Endothelial cell of umbilical vein (primary cell): ENCODE measurements at regions not wholly inside any gene's neighbourhood (a gene's known extent, or its start where the extent isn't known, plus 50 kb on each side); places are given as distances from the start of the nearest gene placed in this dataset.

ENCODE experiments used
- BruUV-seq: library from RNA; stranded (reverse); fragments of 400-500 nt; replicated peaks from 2 replicates; lab custom pipeline; 2021; lab: Mats Ljungman, UMichigan
- CTCF ChIA-PET: fragments of 300-600, 350-600 bp; sonication (Branson Sonifier 250); formaldehyde crosslinking; loops from one replicate; lab custom pipeline; 2021; ENCODE audit warnings: antibody characterized with exemption, inconsistent platforms; lab: Charles Lee
- POLR2A ChIA-PET: fragments of 300-600, 350-600 bp; sonication (Branson Sonifier 250); formaldehyde crosslinking; loops from one replicate; lab custom pipeline; 2021; ENCODE audit warnings: antibody characterized with exemption, inconsistent platforms; lab: Charles Lee
- DNase-seq: peaks from one replicate; pipeline ENCODE4 v3.0.0-alpha.2; 2011; ENCODE audit warnings: low read depth, low spot score
- FAIRE-seq: peaks from 2 replicates; lab custom pipeline; 2011; peaks lifted over from hg19 to GRCh38; lab: Jason Lieb, UNC
- H2AFZ ChIP-seq: 2 replicates; pipeline ENCODE4 v1.6.0; 2012; ENCODE audit warnings: low read depth, low read length, control low read depth, inconsistent platforms
- H3K27ac ChIP-seq: 2 replicates; pipeline ENCODE4 v1.5.1; 2011; ENCODE audit warnings: low read depth, mild to moderate bottlenecking, control low read depth, low read length, moderate library complexity; ENCODE audit not compliant: insufficient read depth
- H3K27me3 ChIP-seq, 2 experiments: 2 replicates each; pipeline versions ENCODE4 v1.6.0 to v1.6.1; 2011; ENCODE audit warnings: low read length in 2 of 2, mixed read lengths in 1 of 2; ENCODE audit not compliant: control insufficient read depth in 2 of 2, insufficient read depth in 2 of 2
- H3K36me3 ChIP-seq, 2 experiments: 2 replicates in 1 of 2; 3 replicates in 1 of 2; pipeline ENCODE4 v1.5.1; 2011; ENCODE audit warnings: low read length in 2 of 2, mild to moderate bottlenecking in 1 of 2, moderate library complexity in 1 of 2; ENCODE audit not compliant: control insufficient read depth in 2 of 2, insufficient read depth in 2 of 2; ENCODE audit errors: extremely low read depth in 1 of 2
- H3K4me1 ChIP-seq: 3 replicates; pipeline ENCODE4 v1.5.1; 2011; ENCODE audit warnings: mild to moderate bottlenecking, low read length; ENCODE audit not compliant: control insufficient read depth, insufficient read depth; ENCODE audit errors: extremely low read depth
- H3K4me2 ChIP-seq: 2 replicates; pipeline ENCODE4 v1.6.1; 2011; ENCODE audit warnings: low read length, control low read depth, mixed read lengths; ENCODE audit not compliant: insufficient read depth
- H3K4me3 ChIP-seq, 3 experiments: fragments of 200-600 bp in 1 of 3; sonication (generic), shearing (Covaris generic) in 1 of 3; replicated peaks in 1 of 3; 2 replicates each; pipeline ENCODE4 v1.5.1; 2011 to 2016; ENCODE audit warnings: control low read depth in 3 of 3, low read length in 3 of 3, mild to moderate bottlenecking in 2 of 3, inconsistent platforms in 1 of 3, low read depth in 1 of 3, moderate library complexity in 1 of 3; ENCODE audit not compliant: insufficient read depth in 1 of 3
- H3K79me2 ChIP-seq: 2 replicates; pipeline ENCODE4 v1.6.0; 2012; ENCODE audit warnings: low read length, inconsistent platforms; ENCODE audit not compliant: control insufficient read depth, insufficient read depth
- H3K9ac ChIP-seq: replicated peaks from 2 replicates; pipeline ENCODE3; 2011; ENCODE audit warnings: low read length, control low read depth; ENCODE audit not compliant: insufficient read depth; ENCODE audit errors: extremely low read depth
- H3K9me1 ChIP-seq: replicated peaks from 3 replicates; pipeline ENCODE4 v1.6.0; 2011; ENCODE audit warnings: mild to moderate bottlenecking, low read length; ENCODE audit not compliant: control insufficient read depth, insufficient read depth; ENCODE audit errors: extremely low read depth
- H3K9me3 ChIP-seq: replicated peaks from 2 replicates; pipeline ENCODE4 v1.5.1; 2012; ENCODE audit warnings: low read length, inconsistent platforms; ENCODE audit not compliant: control insufficient read depth, insufficient read depth
- H4K20me1 ChIP-seq: replicated peaks from 2 replicates; pipeline ENCODE3; 2011; ENCODE audit warnings: mild to moderate bottlenecking, low read length; ENCODE audit not compliant: control insufficient read depth, insufficient read depth; ENCODE audit errors: extremely low read depth
- CTCF ChIP-seq, 2 donors: IDR thresholded peaks; 1 replicate in 1 of 2; 2 replicates in 1 of 2; pipeline ENCODE4 v1.5.1; 2011; ENCODE audit warnings: low read length in 2 of 2, mild to moderate bottlenecking in 2 of 2, moderate library complexity in 2 of 2, control low read depth in 1 of 2, inconsistent platforms in 1 of 2, low read depth in 1 of 2; ENCODE audit not compliant: insufficient read depth in 1 of 2; ENCODE audit errors: extremely low read depth in 1 of 2
- EZH2 ChIP-seq: IDR thresholded peaks from 2 replicates; pipeline ENCODE4 v1.6.1; 2012; ENCODE audit warnings: borderline replicate concordance, low read depth, mild to moderate bottlenecking, moderate library complexity, low read length, inconsistent platforms; ENCODE audit not compliant: severe bottlenecking
- FOS ChIP-seq: IDR thresholded peaks from 2 replicates; pipeline ENCODE4 v1.6.1; 2011; ENCODE audit warnings: mild to moderate bottlenecking, low read length, moderate library complexity, borderline replicate concordance; ENCODE audit not compliant: insufficient read depth
- GATA2 ChIP-seq: IDR thresholded peaks from 2 replicates; pipeline ENCODE4 v1.7.0; 2011; ENCODE audit warnings: low read depth, mild to moderate bottlenecking, moderate library complexity, mixed read lengths, low read length; ENCODE audit not compliant: insufficient read length, insufficient read depth
- JUN ChIP-seq: IDR thresholded peaks from 2 replicates; pipeline ENCODE4 v1.6.1; 2011; ENCODE audit warnings: borderline replicate concordance, low read depth; ENCODE audit not compliant: insufficient read length, insufficient read depth
- MAX ChIP-seq: IDR thresholded peaks from 2 replicates; pipeline ENCODE4 v1.6.1; 2011; ENCODE audit not compliant: insufficient read depth, insufficient read length
- MYC ChIP-seq: IDR thresholded peaks from one replicate; pipeline ENCODE4 v1.6.1; 2011; ENCODE audit warnings: mild to moderate bottlenecking, low read depth, low read length
- POLR2A ChIP-seq: IDR thresholded peaks from 2 replicates; pipeline ENCODE4 v1.6.1; 2012; ENCODE audit warnings: low read depth, mild to moderate bottlenecking, control low read depth, low read length
- POLR2AphosphoS5 ChIP-seq: IDR thresholded peaks from 2 replicates; pipeline ENCODE4 v1.6.1; 2012; ENCODE audit warnings: low read depth, mild to moderate bottlenecking, control low read depth, low read length, moderate library complexity; ENCODE audit not compliant: insufficient read depth
- dilution Hi-C: fragments of 300-500 bp; cut with MboI; formaldehyde crosslinking; loops from one replicate; pipeline ENCODE4 v1.15.0; 2019; ENCODE audit warnings: low sequenced_read_pairs; ENCODE audit not compliant: extremely low pct_ligation_motif_present
- intact Hi-C: fragments of 100-400 bp; cut with micrococcal nuclease; formaldehyde crosslinking; loops from one replicate; pipeline ENCODE4 v1.10.0; 2022

DNA sequence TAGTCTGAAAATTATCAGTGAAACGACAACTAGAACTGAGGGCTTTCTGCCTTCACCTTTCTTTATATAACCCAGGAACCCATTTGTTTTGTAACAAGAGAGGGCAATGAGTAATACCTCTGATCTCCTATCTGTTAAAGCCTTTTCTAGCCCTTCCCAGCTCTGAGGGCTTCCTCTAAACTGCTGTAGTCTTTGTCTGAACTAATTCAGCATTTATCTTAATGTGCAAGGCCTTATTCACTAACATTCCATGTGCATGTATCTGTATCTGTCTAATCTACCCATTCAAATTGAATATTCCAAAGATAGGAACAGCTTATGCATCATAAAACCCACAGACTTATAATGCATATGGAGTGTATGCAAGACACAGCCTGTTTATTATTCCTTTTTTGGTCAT, 167.1 kb downstream of the LYPLAL1 start:
- no peaks in the 10 kb centered on the region for H3K9me1 ChIP-seq
- H2AFZ ChIP-seq: no peak overlapping the region
- H4K20me1 ChIP-seq: no peaks in the 10 kb centered on the region
- POLR2A ChIA-PET: no interaction called here
- H3K27ac ChIP-seq: no peak overlapping the region
- H3K36me3 ChIP-seq: no peaks in the 10 kb centered on the region
- CTCF ChIA-PET: interaction anchor here (1.0 to 1.6 kb wide), 3 partner anchors 11 to 18 kb away, joined by 3 to 4 read pairs (median 4); no protein-coding TSS in a partner anchor
- no peak overlapping the region for H3K4me2 ChIP-seq
- H3K79me2 ChIP-seq: no peaks in the 10 kb centered on the region
- H3K4me1 ChIP-seq: no peaks in the 10 kb centered on the region
- intact Hi-C loops (no loop called here), dilution Hi-C loops (no loop called here)
- DNase-seq: peak; percentile 26
- BruUV-seq: no TSS peak
- H3K4me3 ChIP-seq: no peak overlapping the region
- TF ChIP-seq MYC (no peak), JUN (no peak), CTCF (IDR thresholded peaks at IDR 0.05; ENCODE audit: extremely low read depth in 1 of 2, insufficient read depth in 1 of 2, low read depth in 1 of 2, low read length in 2 of 2) (no peak), GATA2 (peak; percentile 39)
- no peaks in the 10 kb centered on the region for H3K27me3 ChIP-seq
- H3K9ac ChIP-seq: no peak overlapping the region
- H3K9me3 ChIP-seq: peaks cover 3% of the 10 kb centered on the region
- peak; percentile 15 for FAIRE-seq

DNA sequence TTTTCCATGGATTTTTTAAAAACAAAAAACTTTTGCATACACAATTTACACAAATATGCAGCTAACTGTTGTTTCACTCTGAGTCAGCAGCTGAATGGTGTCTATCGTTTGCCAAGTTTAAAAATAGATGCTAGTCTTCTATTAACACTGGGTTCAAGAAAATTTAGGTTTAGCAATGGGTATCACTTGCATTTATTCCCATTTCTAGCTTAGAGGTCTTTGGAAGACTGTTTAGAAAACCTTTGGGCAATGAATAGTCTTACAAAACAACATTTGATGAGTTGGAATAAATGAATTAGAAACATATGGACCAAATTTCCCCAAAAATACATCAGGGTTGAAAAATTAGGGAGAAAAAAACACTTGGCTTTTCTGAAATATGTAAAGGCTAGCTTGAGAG, 165.8 kb downstream of the LYPLAL1 start:
- Histone ChIP-seq H3K9me3 (no peaks in the 10 kb centered on the region), H3K9me1 (no peaks in the 10 kb centered on the region), H3K79me2 (no peaks in the 10 kb centered on the region), H3K4me2 (no peak overlapping the region), H3K9ac (no peak overlapping the region), H3K36me3 (no peaks in the 10 kb centered on the region), H4K20me1 (no peaks in the 10 kb centered on the region), H3K4me1 (no peaks in the 10 kb centered on the region), H3K27me3 (no peaks in the 10 kb centered on the region), H2AFZ (no peak overlapping the region), H3K27ac (no peak overlapping the region), H3K4me3 (no peak overlapping the region)
- CTCF ChIA-PET: interaction anchor here (0.6 to 1.6 kb wide), 5 partner anchors 8 to 47 kb away, joined by 3 to 4 read pairs (median 3); no protein-coding TSS in a partner anchor
- TF ChIP-seq GATA2 (no peak), POLR2A (no peak), FOS (no peak), MAX (no peak), EZH2 (no peak), MYC (no peak), CTCF (IDR thresholded peaks at IDR 0.05; ENCODE audit: extremely low read depth in 1 of 2, insufficient read depth in 1 of 2, low read depth in 1 of 2, low read length in 2 of 2) (no peak), JUN (no peak), POLR2AphosphoS5 (no peak)
- BruUV-seq: no TSS peak
- POLR2A ChIA-PET: no interaction called here
- FAIRE-seq: no peak
- no peak for DNase-seq
- intact Hi-C loops: loop anchor here (5.0 kb wide), 1 partner anchor 813 kb away; no protein-coding TSS in a partner anchor
- dilution Hi-C loops: no loop called here
